ENCODE measurements at regions not wholly inside any gene's neighbourhood (a gene's known extent, or its start where the extent isn't known, plus 50 kb on each side); places are given as distances from the start of the nearest gene placed in this dataset.

DNA sequence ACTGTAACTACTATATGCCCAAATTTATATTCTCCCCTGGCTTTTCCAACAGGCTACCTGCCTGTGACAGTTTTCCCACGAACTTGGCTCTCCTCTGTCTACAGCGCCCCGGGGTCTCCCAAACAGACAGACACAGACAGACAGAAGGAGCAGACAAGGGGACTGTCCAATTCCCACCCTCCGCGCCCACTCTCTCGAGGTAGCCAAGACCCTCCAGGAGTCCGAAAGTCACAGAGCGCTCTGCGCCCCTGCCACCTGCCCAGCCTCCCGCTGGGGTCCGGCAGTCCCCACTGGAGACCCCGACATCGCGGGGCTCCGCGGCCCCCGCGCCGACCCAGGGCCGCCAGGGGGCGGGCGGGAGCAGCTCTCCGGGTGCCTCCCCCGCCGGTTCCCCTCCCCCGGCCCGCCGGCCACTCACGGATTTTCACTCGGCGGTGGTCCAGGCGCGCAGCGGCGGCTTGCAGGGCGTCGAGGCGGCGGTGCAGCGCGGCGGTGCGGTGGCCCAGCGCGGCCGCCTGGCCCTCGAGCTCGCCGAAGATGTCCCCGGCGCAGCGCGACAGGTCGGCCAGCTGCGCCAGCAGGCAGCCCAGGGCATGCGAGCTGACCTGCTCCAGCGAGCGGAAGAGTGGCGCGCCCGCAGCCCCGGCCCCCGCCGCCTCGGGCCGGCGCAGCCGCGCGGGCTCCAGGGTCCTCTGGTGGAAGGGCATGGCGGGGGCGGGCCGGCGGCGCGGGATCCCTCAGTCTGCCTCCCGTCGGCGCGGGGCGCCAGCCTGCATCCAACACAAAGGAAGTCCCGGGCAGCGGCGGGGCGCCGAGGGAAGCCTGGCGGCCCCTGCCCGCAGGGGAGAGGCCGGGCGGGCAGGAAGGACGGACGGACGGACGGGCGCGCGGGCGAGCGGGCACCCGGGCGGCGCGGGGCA, 81.3 kb upstream of the CCDC28A start:
- peaks cover 7% of the 10 kb centered on the region for H3K4me1 ChIP-seq (ENCODE audit: control insufficient read depth, insufficient read depth, low read length)
- H3K27me3 ChIP-seq (ENCODE audit: control insufficient read depth in 1 of 2, insufficient read depth in 2 of 2, low read length in 2 of 2) = no peaks in the 10 kb centered on the region
- H3K36me3 ChIP-seq (ENCODE audit: control insufficient read depth in 2 of 2, insufficient read depth in 2 of 2, low read length in 2 of 2) = no peaks in the 10 kb centered on the region
- H3K27ac ChIP-seq (ENCODE audit: low read length) = no peak overlapping the region
- H3K9ac ChIP-seq (ENCODE audit: low read length in 2 of 2) = peak overlapping the region in 1 of 2 donors; percentile 55
- H3K4me3 ChIP-seq (ENCODE audit: low read length in 2 of 2) = peak overlapping the region; percentile 66 to 75
- H3K9me3 ChIP-seq (ENCODE audit: control insufficient read depth in 2 of 2, low read length in 2 of 2) = no peaks in the 10 kb centered on the region

DNA sequence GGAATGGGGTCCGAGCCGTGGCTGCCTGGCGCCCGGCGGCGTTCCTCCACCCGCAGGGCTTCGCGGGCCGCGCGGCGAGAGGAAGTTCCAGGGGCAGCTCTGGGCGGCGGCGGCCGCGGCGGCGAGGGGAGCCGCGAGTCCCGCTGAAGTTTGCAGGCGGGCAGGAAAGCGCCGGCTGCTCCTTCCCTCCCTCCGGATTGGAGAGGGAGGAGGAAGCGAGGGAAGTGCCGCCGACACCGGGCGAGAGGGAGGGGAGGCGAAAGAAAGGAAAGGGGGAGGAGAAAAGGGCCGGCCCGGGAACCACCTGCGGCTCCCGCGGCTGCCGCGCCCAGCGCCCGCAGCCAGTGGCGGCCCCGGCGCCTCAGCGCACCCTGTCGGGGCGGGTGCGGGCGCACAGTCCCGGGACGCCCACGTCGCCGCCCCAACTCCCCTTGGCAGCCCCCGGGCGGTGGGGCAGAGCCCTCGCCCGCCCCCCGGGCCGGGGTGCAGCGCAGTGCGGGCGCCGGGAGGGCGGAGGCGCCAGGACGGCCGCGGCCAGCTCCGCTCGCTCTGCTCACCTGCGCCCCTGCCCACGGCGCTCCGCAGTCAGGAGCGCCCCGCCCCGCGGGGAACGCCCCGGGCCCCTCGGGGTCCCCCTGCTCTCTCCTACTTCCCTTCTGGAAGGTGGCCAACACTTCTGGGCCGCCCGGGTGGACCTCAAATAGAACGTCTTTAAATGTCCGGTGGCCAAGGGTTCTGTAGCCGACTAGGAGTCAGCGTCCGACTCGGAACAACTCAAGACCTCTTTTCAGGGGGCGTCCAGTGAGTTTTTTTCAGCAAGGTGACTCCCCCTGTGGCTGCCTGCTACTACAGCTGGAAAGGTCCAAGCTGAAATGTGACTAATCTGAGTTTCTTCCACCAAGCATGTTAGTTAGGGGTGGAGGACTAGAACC, 80.3 kb upstream of the CCDC28A start:
- H3K36me3 ChIP-seq (ENCODE audit: control insufficient read depth in 2 of 2, insufficient read depth in 2 of 2, low read length in 2 of 2) = no peaks in the 10 kb centered on the region
- peak overlapping the region; percentile 66 to 75 for H3K4me3 ChIP-seq (ENCODE audit: low read length in 2 of 2)
- no peak overlapping the region for H3K9ac ChIP-seq (ENCODE audit: low read length in 2 of 2)
- no peak overlapping the region for H3K27ac ChIP-seq (ENCODE audit: low read length)
- peaks cover 7% of the 10 kb centered on the region for H3K4me1 ChIP-seq (ENCODE audit: control insufficient read depth, insufficient read depth, low read length)
- no peaks in the 10 kb centered on the region for H3K9me3 ChIP-seq (ENCODE audit: control insufficient read depth in 2 of 2, low read length in 2 of 2)
- H3K27me3 ChIP-seq (ENCODE audit: control insufficient read depth in 1 of 2, insufficient read depth in 2 of 2, low read length in 2 of 2) = no peaks in the 10 kb centered on the region

DNA sequence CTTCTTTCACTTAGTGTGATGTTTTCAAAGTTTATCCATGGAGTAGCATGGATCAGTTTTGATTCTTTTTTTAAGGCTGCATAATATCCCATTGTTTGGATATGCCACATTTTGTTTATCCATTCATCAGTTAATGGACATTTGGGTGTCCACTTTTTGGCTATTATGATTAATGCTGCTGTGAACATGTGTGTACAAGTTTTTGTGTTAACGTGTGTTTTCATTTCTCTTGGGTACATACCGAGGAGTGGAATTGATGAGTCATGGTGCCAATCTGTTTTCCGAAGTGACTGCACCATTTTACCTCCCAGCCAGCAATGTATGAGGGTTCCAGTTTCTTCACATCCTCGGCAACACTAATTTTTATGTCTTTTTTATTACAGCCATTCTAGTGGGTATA, 78.4 kb upstream of the CCDC28A start:
- Histone ChIP-seq H3K4me1 (ENCODE audit: control insufficient read depth, insufficient read depth, low read length) (peaks cover 7% of the 10 kb centered on the region), H3K9me3 (ENCODE audit: control insufficient read depth in 2 of 2, low read length in 2 of 2) (no peaks in the 10 kb centered on the region), H3K36me3 (ENCODE audit: control insufficient read depth in 2 of 2, insufficient read depth in 2 of 2, low read length in 2 of 2) (no peaks in the 10 kb centered on the region), H3K27me3 (ENCODE audit: control insufficient read depth in 1 of 2, insufficient read depth in 2 of 2, low read length in 2 of 2) (peaks cover 3 to 5% of the 10 kb centered on the region in 2 donors), H3K9ac (ENCODE audit: low read length in 2 of 2) (no peak overlapping the region), H3K27ac (ENCODE audit: low read length) (no peak overlapping the region), H3K4me3 (ENCODE audit: low read length in 2 of 2) (no peak overlapping the region)

DNA sequence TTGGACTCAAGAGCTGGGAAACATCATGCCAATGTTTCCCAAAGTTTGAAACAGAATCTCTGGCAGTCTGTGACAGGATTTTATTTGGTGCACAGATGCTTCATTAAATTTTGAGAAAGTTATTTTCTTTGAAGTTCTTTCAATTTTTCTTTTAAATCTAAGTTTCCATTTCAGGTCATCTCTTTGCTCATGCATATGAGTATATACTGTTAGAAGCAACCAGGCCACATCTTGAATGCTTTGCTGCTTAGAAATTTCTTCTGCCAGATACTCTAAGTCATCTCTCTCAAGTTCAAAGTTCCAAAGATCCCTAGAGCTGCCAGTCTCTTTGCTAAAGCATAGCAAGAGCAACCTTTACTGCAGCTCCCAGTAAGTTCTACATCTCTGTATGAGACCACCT, 59.1 kb upstream of the CCDC28A start:
- Histone ChIP-seq H3K9me3 (ENCODE audit: control insufficient read depth in 2 of 2, low read length in 2 of 2) (no peaks in the 10 kb centered on the region), H3K4me3 (ENCODE audit: low read length in 2 of 2) (no peak overlapping the region), H3K4me1 (ENCODE audit: control insufficient read depth, insufficient read depth, low read length) (no peaks in the 10 kb centered on the region), H3K36me3 (ENCODE audit: control insufficient read depth in 2 of 2, insufficient read depth in 2 of 2, low read length in 2 of 2) (no peaks in the 10 kb centered on the region), H3K27ac (ENCODE audit: low read length) (no peak overlapping the region), H3K9ac (ENCODE audit: low read length in 2 of 2) (no peak overlapping the region), H3K27me3 (ENCODE audit: control insufficient read depth in 1 of 2, insufficient read depth in 2 of 2, low read length in 2 of 2) (no peaks in the 10 kb centered on the region)

DNA sequence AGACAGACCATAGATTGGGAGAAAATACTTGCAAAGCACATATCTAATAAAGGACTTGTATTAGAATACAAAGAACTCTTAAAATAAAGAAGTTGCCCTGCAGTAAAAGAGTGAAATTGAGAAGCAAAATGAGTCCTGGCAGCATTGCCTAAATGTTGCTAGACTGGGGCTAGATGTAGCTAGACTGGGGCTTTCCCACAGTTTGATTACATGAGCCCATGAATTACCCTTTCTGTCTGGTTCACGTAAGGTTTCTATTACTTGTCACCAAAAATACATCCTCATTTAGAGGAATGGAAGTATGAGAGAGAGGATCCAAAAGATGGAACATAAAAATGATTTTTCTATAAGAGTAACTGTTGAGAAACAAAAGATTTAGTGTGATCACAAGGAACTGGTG, 57.6 kb upstream of the CCDC28A start:
- Histone ChIP-seq H3K27me3 (ENCODE audit: control insufficient read depth in 1 of 2, insufficient read depth in 2 of 2, low read length in 2 of 2) (no peaks in the 10 kb centered on the region), H3K9ac (ENCODE audit: low read length in 2 of 2) (no peak overlapping the region), H3K36me3 (ENCODE audit: control insufficient read depth in 2 of 2, insufficient read depth in 2 of 2, low read length in 2 of 2) (no peaks in the 10 kb centered on the region), H3K4me1 (ENCODE audit: control insufficient read depth, insufficient read depth, low read length) (no peaks in the 10 kb centered on the region), H3K9me3 (ENCODE audit: control insufficient read depth in 2 of 2, low read length in 2 of 2) (no peaks in the 10 kb centered on the region), H3K27ac (ENCODE audit: low read length) (no peak overlapping the region), H3K4me3 (ENCODE audit: low read length in 2 of 2) (no peak overlapping the region)

DNA sequence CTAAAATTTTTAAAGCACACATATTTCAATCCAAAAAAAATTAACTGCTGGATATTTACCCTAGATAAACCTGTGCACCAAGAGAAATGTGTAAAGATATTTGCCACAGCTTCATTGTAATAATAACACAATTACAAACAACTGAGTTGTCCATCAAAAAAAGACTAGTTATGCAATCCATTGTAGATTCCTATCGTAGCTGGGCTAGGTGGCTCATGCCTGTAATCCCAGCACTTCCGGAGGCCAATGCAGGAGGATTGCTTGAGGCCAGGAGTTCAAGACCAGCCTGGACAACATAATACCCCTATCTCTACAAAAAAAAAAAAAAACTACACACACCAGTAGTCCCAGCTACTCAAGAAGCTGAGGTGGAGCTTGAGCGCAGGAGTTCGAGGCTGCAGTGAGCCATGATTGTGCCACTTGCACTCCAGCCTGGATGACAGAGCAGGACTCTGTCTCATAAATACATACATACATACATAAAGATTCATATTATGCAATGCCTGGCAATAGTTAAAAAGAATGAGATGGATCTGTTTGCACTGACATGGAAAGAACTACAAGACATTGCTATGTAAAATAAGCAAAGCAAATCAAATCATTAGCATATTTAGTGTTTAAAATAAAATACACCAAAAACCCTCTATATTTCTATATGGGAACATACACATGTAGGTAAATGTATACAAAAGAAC, 56.5 kb upstream of the CCDC28A start:
- H3K4me1 ChIP-seq (ENCODE audit: control insufficient read depth, insufficient read depth, low read length) = no peaks in the 10 kb centered on the region
- H3K27me3 ChIP-seq (ENCODE audit: control insufficient read depth in 1 of 2, insufficient read depth in 2 of 2, low read length in 2 of 2) = no peaks in the 10 kb centered on the region
- no peaks in the 10 kb centered on the region for H3K9me3 ChIP-seq (ENCODE audit: control insufficient read depth in 2 of 2, low read length in 2 of 2)
- no peak overlapping the region for H3K27ac ChIP-seq (ENCODE audit: low read length)
- H3K9ac ChIP-seq (ENCODE audit: low read length in 2 of 2) = no peak overlapping the region
- no peaks in the 10 kb centered on the region for H3K36me3 ChIP-seq (ENCODE audit: control insufficient read depth in 2 of 2, insufficient read depth in 2 of 2, low read length in 2 of 2)
- H3K4me3 ChIP-seq (ENCODE audit: low read length in 2 of 2) = no peak overlapping the region

DNA sequence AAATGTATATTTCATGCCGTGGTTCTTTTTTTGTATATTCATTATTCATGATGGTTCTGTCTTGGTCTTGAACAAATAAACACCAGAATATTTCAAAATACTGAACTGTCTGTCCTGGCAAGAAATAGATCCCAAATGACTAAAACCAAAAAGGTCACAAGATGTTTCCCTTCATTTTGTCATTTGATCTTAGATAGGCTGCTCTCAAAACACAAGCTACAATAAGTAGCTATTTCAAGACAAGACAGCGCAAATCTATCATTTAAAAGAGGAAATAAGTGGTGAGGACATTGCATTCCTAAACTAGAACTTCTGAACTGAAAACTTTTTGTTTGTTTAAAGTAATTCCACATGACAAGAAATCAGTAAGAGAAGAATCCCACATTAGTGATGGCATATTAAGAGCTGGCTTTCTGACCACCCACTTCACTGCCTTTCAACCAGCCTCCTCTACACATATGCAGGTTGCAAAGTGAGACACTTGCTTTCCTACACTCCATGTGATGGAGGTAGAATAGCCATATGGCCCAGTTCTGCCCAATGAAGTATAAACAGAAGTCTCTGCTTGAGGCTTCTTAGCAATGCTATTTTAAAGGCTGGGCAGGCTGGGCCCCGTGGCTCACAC, 54.4 kb upstream of the CCDC28A start:
- no peaks in the 10 kb centered on the region for H3K36me3 ChIP-seq (ENCODE audit: control insufficient read depth in 2 of 2, insufficient read depth in 2 of 2, low read length in 2 of 2)
- no peaks in the 10 kb centered on the region for H3K27me3 ChIP-seq (ENCODE audit: control insufficient read depth in 1 of 2, insufficient read depth in 2 of 2, low read length in 2 of 2)
- no peak overlapping the region for H3K9ac ChIP-seq (ENCODE audit: low read length in 2 of 2)
- H3K9me3 ChIP-seq (ENCODE audit: control insufficient read depth in 2 of 2, low read length in 2 of 2) = no peaks in the 10 kb centered on the region
- H3K4me1 ChIP-seq (ENCODE audit: control insufficient read depth, insufficient read depth, low read length) = no peaks in the 10 kb centered on the region
- no peak overlapping the region for H3K4me3 ChIP-seq (ENCODE audit: low read length in 2 of 2)
- no peak overlapping the region for H3K27ac ChIP-seq (ENCODE audit: low read length)

DNA sequence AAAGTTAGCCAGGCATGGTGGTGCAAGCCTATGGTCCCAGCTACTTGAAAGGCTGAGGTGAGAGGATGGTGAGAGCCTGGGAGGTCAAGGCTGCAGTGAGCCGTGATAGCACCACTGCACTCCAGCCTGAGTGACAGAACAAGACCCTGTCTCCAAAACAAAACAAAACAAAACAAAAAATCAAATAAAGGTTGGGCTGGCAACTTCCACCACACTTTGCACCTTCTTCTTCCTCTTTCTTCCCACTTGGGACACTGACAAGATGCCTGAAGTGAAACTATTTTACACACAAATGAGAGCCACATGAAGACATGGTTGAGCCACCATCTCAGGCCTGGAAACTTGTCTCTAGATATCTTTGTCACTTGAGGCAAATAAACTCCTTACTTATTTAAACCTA, 53.8 kb upstream of the CCDC28A start:
- Histone ChIP-seq H3K9ac (ENCODE audit: low read length in 2 of 2) (no peak overlapping the region), H3K4me1 (ENCODE audit: control insufficient read depth, insufficient read depth, low read length) (no peaks in the 10 kb centered on the region), H3K9me3 (ENCODE audit: control insufficient read depth in 2 of 2, low read length in 2 of 2) (no peaks in the 10 kb centered on the region), H3K4me3 (ENCODE audit: low read length in 2 of 2) (no peak overlapping the region), H3K27me3 (ENCODE audit: control insufficient read depth in 1 of 2, insufficient read depth in 2 of 2, low read length in 2 of 2) (no peaks in the 10 kb centered on the region), H3K36me3 (ENCODE audit: control insufficient read depth in 2 of 2, insufficient read depth in 2 of 2, low read length in 2 of 2) (no peaks in the 10 kb centered on the region), H3K27ac (ENCODE audit: low read length) (no peak overlapping the region)

DNA sequence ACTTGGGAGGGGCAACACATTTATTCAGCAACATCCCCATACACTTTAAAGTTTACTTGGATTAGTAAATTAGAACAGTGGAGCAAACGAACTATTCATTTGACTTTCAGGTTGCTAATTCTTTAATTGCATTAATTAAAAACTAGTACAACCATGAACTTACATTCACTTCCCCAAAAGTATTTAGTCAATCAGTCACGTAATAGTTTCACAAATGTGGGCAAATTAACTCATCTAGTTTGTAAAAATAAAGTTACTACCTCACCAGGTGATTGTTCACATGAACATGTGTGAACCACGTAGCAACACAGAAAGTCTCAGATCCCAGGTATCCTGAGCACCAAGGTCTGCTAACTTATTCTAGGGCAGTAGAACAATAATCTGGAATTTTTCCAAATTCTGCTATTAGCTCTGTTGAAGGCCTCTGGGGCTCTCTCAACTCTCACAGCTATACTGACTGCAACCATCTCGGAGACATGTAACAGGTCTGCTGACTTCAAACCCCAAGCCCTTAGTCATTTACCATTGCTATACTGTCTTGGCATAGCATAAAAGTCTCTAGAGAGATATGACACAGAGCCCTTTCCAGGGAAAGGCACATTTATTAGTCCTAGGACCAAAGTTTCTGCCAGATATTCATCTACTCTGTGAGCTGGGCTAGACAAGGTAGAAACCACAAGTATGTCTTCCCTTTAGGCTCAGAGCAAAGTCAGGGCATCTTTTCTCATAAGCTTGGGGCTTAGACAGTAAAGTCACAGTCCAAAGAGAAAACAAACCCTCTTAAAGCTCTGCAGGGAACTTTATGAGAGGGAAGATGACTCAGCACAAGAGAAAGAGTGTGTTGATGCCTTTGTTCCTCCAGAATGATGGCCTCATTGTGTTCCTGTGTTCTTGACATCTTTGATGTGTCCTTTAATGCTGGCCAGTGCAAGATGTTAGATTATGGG, 50.9 kb upstream of the CCDC28A start:
- Histone ChIP-seq H3K4me1 (ENCODE audit: control insufficient read depth, insufficient read depth, low read length) (no peaks in the 10 kb centered on the region), H3K9ac (ENCODE audit: low read length in 2 of 2) (no peak overlapping the region), H3K9me3 (ENCODE audit: control insufficient read depth in 2 of 2, low read length in 2 of 2) (no peaks in the 10 kb centered on the region), H3K27me3 (ENCODE audit: control insufficient read depth in 1 of 2, insufficient read depth in 2 of 2, low read length in 2 of 2) (no peaks in the 10 kb centered on the region), H3K4me3 (ENCODE audit: low read length in 2 of 2) (no peak overlapping the region), H3K36me3 (ENCODE audit: control insufficient read depth in 2 of 2, insufficient read depth in 2 of 2, low read length in 2 of 2) (no peaks in the 10 kb centered on the region), H3K27ac (ENCODE audit: low read length) (no peak overlapping the region)
